ENCODE measurements at regions not wholly inside any gene's neighbourhood (a gene's known extent, or its start where the extent isn't known, plus 50 kb on each side); places are given as distances from the start of the nearest gene placed in this dataset.

GRCh38 chr4:34464196-34464595 is 1780.1 kb downstream of the ARAP2 start:
- TF ChIP-seq, protein P1, sequence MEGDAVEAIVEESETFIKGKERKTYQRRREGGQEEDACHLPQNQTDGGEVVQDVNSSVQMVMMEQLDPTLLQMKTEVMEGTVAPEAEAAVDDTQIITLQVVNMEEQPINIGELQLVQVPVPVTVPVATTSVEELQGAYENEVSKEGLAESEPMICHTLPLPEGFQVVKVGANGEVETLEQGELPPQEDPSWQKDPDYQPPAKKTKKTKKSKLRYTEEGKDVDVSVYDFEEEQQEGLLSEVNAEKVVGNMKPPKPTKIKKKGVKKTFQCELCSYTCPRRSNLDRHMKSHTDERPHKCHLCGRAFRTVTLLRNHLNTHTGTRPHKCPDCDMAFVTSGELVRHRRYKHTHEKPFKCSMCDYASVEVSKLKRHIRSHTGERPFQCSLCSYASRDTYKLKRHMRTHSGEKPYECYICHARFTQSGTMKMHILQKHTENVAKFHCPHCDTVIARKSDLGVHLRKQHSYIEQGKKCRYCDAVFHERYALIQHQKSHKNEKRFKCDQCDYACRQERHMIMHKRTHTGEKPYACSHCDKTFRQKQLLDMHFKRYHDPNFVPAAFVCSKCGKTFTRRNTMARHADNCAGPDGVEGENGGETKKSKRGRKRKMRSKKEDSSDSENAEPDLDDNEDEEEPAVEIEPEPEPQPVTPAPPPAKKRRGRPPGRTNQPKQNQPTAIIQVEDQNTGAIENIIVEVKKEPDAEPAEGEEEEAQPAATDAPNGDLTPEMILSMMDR (IDR thresholded peaks at IDR 0.05), result no peak
- TF ChIP-seq POLR2A (IDR thresholded peaks at IDR 0.05), result no peak

All from right lobe of liver (tissue), 4 donors.